ENCODE measurements at regions not wholly inside any gene's neighbourhood (a gene's known extent, or its start where the extent isn't known, plus 50 kb on each side); places are given as distances from the start of the nearest gene placed in this dataset.

DNA sequence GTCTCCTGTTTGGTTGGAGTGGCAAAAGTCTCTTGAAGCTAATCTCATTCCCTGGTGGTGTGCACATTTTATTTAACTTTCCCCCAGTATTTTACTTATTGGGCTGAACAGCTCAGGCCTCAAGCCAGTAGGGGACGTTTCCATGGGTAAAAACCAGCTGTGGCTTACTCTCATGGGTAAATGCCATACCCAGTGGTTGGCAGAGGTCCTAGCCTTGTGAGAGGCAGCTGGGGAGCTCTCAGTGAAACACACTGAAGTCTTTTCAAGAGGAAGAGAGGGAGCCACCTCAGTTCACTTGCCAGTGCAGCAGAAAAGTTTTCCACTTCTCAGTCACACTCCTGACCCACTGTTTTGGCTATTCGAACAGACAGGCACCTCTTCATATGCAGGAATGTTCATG is 1964.2 kb downstream of the ARAP2 start:
- Histone ChIP-seq H3K9me2 (ENCODE audit: insufficient read depth) (peaks cover 3% of the 10 kb centered on the region; the same call in 1 of the 2 replicates), H2AFZ (ENCODE audit: low read depth, low read length, poor library complexity, severe bottlenecking) (no peak overlapping the region), H3K9me3 (ENCODE audit: control insufficient read depth in 1 of 2, insufficient read depth in 1 of 2, low read depth in 1 of 2, low read length in 2 of 2) (no peaks in the 10 kb centered on the region), H3K36me3 (ENCODE audit: control insufficient read depth in 1 of 2, insufficient read depth in 2 of 2, low read length in 2 of 2) (no peaks in the 10 kb centered on the region), H3K27me3 (ENCODE audit: insufficient read depth, low read length) (no peaks in the 10 kb centered on the region), H3K4me2 (ENCODE audit: low read length) (no peak overlapping the region), H3K9ac (ENCODE audit: low read length) (no peak overlapping the region), H3K27ac (ENCODE audit: low read depth, low read length) (no peak overlapping the region), H3K4me1 (ENCODE audit: control insufficient read depth in 1 of 2, insufficient read depth in 2 of 2, low read length in 2 of 2) (no peaks in the 10 kb centered on the region), H3K4me3 (replicated peaks in 1 of 2; ENCODE audit: low read depth in 1 of 2, low read length in 2 of 2) (no peak overlapping the region), H3K79me2 (ENCODE audit: insufficient read depth, low read length) (no peaks in the 10 kb centered on the region), H4K20me1 (ENCODE audit: insufficient read depth) (no peaks in the 10 kb centered on the region)
- ChIA-PET POLR2A (no interaction called here), CTCF (no interaction called here), RAD21 (ENCODE audit: low non-redundant PET in 1 of 2, low total read pairs in 2 of 2, uncharacterized antibody in 2 of 2, unreplicated experiment in 2 of 2) (no interaction called here)
- DNase-seq (ENCODE audit: low read depth, low spot score) = no peak
- ATAC-seq = no peak
- no TSS peak for BruUV-seq (replicated peaks)
- TF ChIP-seq POLR2A (IDR thresholded peaks at IDR 0.05; ENCODE audit: borderline replicate concordance, extremely low read depth, insufficient read depth, insufficient read length) = no peak
- no peak for TF ChIP-seq ZFX (IDR thresholded peaks at IDR 0.05)
- TF ChIP-seq ZNF274 (IDR thresholded peaks at IDR 0.05; ENCODE audit: low read depth, low read length) = no peak
- no peak for TF ChIP-seq EZH2phosphoT487 (IDR thresholded peaks at IDR 0.05; ENCODE audit: borderline replicate concordance)
- TF ChIP-seq JUND (IDR thresholded peaks at IDR 0.05) = no peak
- TF ChIP-seq, protein P1, sequence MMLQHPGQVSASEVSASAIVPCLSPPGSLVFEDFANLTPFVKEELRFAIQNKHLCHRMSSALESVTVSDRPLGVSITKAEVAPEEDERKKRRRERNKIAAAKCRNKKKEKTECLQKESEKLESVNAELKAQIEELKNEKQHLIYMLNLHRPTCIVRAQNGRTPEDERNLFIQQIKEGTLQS (IDR thresholded peaks at IDR 0.05) = no peak
- no peak for TF ChIP-seq SP1 (IDR thresholded peaks at IDR 0.05; ENCODE audit: low read depth)
- intact Hi-C loops (cut with micrococcal nuclease) = no loop called here

GRCh38 chr4:34281826-34282225 is 1962.5 kb downstream of the ARAP2 start:
- Histone ChIP-seq H3K4me2 (ENCODE audit: low read length) (no peak overlapping the region), H3K4me1 (ENCODE audit: control insufficient read depth in 1 of 2, insufficient read depth in 2 of 2, low read length in 2 of 2) (no peaks in the 10 kb centered on the region), H3K27ac (ENCODE audit: low read depth, low read length) (no peak overlapping the region), H3K9ac (ENCODE audit: low read length) (no peak overlapping the region), H2AFZ (ENCODE audit: low read depth, low read length, poor library complexity, severe bottlenecking) (no peak overlapping the region), H3K79me2 (ENCODE audit: insufficient read depth, low read length) (no peaks in the 10 kb centered on the region), H3K9me2 (ENCODE audit: insufficient read depth) (peaks cover 3% of the 10 kb centered on the region; the same call in 1 of the 2 replicates), H3K9me3 (ENCODE audit: control insufficient read depth in 1 of 2, insufficient read depth in 1 of 2, low read depth in 1 of 2, low read length in 2 of 2) (no peaks in the 10 kb centered on the region), H3K36me3 (ENCODE audit: control insufficient read depth in 1 of 2, insufficient read depth in 2 of 2, low read length in 2 of 2) (no peaks in the 10 kb centered on the region), H4K20me1 (ENCODE audit: insufficient read depth) (no peaks in the 10 kb centered on the region), H3K4me3 (replicated peaks in 1 of 2; ENCODE audit: low read depth in 1 of 2, low read length in 2 of 2) (no peak overlapping the region), H3K27me3 (ENCODE audit: insufficient read depth, low read length) (no peaks in the 10 kb centered on the region)
- no peak for TF ChIP-seq ZBTB33 (IDR thresholded peaks at IDR 0.05; ENCODE audit: extremely low read depth, insufficient replicate concordance, low read length)
- TF ChIP-seq RAD21 (IDR thresholded peaks at IDR 0.05; ENCODE audit: low read depth) = no peak
- no peak for TF ChIP-seq EGR1 (IDR thresholded peaks at IDR 0.05; ENCODE audit: low read depth)
- no peak for TF ChIP-seq SIN3A (IDR thresholded peaks at IDR 0.05; ENCODE audit: low read depth)
- no peak for TF ChIP-seq YY1 (IDR thresholded peaks at IDR 0.05; ENCODE audit: extremely low read depth, insufficient replicate concordance, low read depth, low read length)
- TF ChIP-seq, protein P1 (IDR thresholded peaks at IDR 0.05) = no peak
- DNase-seq (ENCODE audit: low read depth, low spot score) (no peak), ATAC-seq (no peak)
- intact Hi-C loops (cut with micrococcal nuclease) = no loop called here
- ChIA-PET RAD21 (ENCODE audit: low non-redundant PET in 1 of 2, low total read pairs in 2 of 2, uncharacterized antibody in 2 of 2, unreplicated experiment in 2 of 2) (no interaction called here), POLR2A (no interaction called here), CTCF (no interaction called here)
- no TSS peak for BruUV-seq (replicated peaks)

Data from HCT116 (cell line).